ENCODE measurements at regions not wholly inside any gene's neighbourhood (a gene's known extent, or its start where the extent isn't known, plus 50 kb on each side); places are given as distances from the start of the nearest gene placed in this dataset.

DNA sequence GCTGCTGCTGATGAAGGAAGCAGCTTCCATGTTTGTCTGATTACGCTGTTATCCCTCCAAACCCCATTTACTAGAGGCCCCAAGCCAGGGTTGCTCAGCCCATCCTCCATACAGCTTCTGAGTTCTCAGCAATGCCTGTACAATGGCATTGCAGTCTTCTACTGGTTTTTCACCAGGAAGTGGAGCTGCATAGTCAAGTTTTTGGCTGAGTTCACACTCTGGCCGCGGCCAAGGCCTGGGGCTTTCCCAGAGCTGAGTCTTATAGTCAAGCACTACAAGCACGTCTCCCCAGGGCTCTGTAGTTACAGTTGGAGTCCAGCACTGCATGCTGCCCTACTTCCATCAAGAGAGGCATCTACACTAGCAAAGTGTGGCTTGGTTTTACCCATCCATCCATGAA lies 182.5 kb downstream of the POU4F1 start:
- DNase-seq: no peak

DNA sequence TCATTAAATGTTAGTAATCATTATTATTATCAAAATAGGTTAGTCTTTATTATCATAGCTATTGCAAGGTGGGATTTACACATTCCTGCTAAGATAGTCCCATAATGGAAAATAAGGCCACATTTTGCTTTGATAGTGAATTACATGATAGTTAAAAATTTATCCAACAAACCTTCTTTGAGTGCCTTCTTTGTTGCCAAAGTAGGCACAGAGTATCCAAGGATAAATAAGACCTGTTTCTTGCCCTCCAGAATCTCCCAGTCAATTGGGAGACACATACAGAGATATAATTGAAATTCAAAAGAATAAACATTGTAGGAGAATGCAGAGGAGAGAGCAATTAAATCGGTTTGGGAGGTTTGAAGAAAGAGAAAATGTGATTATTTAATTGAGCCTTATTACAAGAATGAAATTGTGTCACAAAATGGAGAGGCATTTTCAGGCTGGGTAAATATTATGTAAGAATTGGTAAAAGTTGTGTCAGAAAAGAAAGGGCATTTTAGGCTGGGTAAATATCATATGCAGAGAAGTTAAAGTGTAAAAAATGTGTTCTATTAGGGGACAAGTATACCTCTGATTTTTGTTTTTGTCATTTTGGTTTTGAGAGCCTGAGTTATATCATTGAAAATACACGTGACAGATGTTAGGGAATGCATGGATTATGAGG lies 189.3 kb downstream of the POU4F1 start:
- DNase-seq: no peak

DNA sequence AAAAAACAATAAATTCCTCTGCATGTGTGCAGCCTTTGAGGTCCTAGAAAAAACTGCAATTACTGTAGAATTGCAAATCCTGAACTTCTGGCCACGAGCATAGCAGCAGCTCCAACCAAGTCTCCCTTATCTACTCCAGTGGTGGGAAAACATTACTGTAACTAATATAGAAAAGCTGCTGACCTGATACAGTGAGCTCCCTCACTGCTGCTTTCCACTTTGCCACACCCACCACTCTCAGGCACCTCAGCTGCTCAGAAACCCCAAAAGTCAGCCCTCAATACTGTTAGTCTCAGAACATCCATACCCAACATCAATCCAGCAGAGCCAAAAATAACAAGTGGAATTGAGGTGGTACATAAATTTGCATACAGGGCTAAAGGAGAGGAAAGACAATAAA lies 192.5 kb downstream of the POU4F1 start:
- DNase-seq: no peak

DNA sequence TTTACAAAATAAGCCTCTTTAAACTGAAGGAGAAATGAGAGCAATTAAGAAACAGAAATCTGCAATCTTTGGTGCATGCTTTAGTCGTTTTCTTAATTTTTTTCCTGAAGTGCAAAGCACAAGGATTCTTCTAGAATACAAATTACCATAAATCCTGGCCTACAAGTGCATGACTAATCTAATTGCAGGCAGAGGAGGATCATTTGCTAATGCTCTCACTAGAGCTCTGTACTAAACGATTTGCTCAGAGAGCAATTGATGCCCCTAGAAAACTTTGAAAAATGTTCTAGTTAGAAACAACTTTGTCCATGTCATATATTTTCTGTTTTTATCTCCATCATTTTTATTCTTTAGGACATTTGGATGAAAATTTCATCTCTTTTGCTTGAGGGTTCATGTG lies 193.2 kb downstream of the POU4F1 start:
- DNase-seq: no peak

DNA sequence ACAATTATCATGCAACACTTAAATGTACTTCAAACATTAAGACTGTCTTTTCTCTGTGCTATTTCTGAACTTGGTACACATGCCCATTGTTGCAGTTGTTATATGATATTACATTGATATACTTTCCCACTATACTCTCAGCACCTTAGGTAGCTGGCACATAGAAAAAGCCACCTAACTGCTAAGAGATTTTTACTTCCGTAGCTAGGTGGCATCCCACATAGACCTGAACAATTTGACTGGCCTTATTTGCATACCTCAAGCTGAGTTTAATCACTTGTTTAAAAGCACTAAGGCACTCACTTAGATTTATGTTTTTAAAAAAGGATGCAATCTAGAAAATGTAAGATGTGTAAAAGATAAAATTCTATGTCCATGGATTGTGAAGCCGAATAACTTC lies 194.2 kb downstream of the POU4F1 start:
- DNase-seq: no peak

DNA sequence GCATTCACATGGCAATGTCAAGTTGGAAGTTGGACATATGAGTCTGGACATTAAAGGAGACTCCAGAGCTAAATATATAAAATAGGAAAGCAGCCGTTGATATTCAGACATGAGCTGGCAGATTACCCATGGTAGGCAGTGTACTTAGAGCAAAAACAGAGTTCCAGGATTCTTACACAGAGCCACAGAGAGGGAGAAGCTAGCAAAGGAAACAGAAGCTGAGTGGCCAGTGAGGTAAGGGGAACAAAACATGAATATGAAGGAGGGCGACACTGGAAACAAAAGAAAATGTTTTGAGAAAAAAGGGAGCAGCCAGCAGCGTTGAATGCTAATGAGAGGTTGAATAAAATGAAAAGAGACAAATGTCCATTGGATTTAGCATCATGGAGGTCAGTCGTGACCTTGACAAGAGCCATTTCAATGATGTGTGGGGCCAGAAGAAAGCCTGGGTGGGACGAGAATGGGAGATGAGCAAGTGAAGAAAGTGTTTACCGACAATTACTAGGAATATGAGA lies 198.4 kb downstream of the POU4F1 start:
- no peak for DNase-seq

DNA sequence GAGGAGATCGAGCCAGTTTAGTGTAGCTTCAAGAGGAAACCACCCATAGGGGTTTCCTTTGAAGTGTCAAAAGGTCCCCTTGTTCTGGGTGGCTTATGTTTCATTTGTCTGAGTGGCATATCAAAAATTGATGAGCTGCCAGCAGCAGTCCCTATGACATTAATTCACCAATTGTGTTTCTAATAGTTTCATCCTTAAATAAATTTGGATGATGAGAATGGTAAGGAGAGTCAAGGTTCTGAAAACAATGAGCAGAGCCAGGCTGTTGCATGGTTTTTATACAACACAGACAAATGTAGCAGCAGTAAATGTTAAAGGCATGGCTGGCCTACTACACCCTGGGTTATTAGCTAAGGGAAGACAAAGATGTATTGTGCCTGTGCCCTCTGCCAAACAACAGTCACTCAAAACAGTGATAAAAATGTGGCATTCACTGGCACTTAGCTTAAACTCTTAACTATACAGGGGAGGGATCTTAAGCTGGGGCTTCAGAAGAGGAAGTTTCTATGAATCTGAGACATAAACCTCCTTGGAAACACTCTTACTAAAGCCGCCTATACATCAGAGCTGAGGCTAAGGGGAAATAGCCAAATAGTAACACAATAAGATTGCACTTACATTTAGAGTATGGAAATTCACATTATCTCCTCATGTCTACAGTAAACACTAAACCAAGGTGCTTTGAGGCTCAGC lies 200.5 kb downstream of the POU4F1 start:
- DNase-seq: no peak

DNA sequence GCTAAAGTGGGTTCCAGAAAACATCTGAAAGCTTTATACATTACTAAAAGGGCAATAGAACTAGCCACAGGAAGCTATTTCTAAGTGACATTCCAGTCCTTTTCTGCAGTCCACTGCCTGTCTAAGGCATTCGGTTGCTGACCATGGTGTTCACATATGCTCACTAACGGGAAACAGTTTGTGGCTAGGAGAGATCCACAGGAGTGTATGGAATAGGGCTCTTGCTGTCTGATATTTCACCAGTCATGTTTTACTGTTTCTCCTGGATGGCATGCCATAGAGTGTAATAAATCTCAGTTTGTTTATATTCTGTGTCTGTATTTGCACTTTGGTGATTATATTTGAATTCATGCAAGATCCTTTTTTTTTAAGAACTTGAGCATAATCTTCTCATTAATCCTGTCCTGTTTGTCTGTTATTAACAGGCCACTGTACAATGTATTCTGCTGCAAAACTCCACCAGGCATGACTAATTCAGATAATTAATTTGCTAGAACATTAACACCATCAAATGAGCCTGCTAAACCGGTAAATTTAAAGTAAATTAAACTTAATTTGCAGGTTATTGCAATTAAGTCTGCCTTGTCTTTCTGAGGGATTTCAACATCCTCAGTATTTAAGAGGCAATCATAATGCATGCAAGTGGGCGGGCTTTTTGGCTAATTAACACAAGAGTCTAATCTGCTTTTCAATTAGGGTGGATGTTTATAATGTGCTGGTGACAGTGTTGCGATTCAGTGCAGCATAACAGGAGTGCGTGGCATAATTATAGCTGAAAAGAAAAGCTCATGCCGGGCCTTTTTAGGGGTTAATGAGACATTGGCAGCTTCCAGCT lies 201.3 kb downstream of the POU4F1 start:
- no peak for DNase-seq

DNA sequence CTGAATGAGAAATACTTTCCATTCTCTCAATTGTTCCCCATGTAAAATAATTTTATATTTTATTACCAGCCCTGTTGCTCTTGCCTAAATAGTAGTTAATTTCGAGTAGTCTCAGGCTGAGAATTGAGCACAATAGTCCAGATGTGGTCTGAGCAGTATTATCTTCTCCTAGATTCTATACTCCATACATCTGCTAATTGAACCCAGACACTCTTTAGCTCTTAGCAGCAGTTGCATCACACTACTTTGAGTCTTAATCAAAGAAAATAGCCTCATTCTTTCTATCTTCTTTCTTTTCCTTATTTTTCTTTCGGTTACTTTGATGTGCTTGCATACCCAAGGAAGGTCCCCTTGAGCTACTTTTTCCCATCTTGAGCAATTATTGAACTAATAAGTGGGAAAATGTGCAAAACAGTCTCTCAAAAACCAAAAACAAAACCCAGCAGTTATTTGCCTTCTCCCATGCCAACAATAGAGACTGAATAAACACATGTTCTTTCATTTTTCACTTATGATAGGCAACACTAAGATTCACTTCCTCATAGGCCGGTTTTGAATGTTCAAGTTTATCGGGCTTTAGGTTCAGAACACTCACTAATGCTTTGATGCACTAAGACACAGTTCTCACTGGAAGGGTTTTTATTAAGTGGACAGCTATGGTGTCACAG lies 204.5 kb downstream of the POU4F1 start:
- no peak for DNase-seq

DNA sequence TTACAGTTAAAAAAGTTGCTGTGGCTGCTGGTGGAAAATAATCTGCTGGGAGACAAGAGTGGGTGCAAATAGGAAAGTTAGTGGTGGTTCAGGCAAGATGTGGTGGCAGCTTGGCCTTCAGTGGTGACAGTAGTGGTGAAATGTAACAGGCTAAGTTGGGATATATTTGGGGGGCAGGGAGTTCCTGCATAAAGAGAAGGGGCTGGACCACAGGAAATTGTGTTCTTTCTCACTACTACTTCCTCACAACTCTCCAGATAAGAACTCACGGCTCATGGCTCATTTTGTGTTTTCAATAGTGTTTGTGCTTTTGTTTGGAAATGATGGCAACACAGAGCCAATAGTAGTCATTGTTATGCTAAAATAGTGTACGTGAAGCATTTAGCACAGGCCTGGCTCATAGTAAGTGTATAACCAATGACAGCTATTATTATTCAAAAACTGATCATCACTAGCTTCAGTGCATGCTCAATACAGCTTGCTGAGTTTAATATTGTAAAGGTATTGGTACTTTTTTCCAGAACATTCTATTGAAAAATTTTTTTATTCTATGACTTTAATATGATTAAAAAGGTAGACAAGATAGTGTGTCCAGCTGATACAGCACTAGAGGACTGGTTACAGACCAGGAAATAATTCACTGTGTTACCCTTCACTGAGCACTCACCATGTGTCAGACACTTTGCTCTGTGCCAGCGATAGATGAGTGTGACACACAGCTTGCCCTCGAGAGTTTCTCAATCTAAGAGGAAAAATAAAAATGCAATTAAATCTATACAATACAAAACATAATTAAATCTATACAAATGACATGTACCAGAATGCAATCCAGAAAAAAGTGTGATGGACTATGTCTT lies 209.8 kb downstream of the POU4F1 start:
- DNase-seq: no peak

DNA sequence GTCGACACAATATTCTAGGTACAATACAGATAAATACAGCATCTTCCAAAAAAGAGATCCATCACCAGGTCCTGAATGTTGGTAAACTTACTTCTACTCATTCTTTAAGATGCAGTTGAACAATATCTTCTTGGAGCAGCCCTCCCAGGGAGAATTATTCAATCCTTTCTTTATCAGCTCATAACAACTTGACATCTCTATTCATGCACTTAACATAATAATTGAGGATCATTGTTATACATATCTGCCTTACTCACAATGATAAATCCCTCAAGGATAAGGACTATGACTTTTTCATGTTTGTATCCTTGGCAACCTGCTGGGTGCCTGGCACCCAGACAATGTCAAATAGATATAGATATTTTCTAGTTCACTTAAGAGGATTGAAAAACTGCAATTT lies 219.5 kb downstream of the POU4F1 start:
- DNase-seq: no peak

DNA sequence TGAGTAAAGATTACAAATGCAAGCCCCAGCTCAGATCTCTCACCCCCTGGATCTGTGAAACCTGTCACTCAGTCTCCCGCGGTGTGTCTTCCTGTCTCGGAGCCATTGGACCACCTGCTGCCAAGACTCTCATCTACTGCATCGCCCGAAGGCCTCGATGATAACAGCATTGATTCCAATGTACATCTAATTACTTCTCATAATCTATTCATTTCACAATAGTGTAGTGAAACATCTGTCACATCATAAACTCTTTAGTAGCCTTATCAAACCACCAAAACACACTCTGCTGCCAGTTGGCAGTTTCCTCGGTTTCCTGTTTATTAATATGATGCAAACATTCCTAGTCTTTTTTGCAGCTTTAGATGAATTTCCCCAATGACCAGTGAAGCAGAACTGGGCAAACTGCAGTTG lies 220.3 kb downstream of the POU4F1 start:
- DNase-seq: no peak

DNA sequence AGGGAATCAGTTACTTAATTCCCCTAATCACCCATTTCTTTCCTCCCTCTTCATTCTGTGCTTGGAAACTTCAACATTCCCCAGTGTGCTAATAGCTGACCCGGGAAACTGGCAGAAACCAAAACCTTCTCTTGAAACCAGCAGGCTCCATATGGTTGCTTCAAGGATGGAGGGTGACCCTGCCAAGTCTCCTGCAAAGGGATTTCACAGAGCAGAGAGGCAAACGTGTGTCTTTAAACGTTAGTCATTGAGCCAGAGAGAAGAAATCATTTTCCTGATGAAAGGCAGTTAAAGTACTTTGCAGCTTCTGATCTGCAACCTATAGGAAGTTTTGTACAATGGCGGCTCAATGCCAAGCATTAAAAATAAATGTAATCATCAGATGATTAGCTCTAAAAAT lies 220.9 kb downstream of the POU4F1 start:
- no peak for DNase-seq

DNA sequence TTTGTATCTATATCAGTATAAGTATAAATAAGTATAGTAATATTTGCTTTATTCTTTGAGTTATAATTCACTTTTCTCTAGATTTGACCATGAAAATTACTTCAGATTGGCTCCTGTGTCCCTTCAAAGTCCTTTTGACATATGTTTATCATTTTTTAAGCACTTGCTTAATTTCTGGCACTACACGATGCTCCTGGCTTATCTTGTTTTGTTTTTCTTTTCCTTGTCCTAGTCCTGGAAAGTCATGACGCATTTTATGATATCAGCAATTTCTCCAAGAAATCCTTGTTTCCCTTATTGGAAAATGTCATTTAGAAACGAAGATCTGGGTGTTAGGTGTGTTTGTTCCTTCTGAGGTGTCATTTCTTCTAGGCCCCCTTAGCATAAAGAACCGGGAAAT lies 226.5 kb downstream of the POU4F1 start:
- no peak for DNase-seq

DNA sequence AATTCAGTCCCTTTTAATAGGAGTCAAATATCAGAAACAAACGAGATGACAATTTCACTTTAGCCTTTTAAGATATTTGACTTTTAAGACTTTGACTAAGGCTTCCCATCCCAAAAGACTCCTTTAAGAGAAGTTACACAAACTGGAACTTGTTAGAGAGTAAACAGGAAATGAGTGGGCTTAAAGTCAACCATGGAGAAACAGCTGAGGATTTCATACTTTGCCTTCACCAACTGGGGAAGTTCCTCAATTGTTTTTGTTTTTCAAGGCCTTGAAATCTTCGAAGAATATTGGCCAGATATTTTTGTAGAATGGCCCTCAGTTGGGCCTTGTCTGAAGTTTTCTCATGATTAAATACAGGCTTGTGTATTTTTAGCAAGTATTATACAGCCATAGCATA lies 227.3 kb downstream of the POU4F1 start:
- DNase-seq: no peak

DNA sequence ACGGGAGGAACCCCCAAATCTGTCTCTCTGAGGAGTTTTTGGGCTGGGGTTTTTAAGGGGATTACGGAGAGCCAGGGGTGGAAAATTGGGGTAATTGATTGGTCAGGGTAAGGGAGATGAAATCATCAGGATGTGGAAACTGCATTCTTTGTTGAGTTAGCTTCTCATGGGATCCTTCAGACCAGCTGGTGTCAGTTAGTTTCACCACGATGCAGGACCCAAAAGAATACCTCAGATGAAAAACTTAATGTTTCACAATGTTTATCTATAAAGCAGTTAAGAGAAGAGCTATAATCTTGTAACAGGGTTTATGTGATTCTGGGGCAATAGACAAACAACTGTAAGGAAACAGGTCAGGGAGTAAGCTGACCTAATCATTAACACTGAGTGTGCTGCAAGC lies 230.8 kb downstream of the POU4F1 start:
- no peak for DNase-seq

DNA sequence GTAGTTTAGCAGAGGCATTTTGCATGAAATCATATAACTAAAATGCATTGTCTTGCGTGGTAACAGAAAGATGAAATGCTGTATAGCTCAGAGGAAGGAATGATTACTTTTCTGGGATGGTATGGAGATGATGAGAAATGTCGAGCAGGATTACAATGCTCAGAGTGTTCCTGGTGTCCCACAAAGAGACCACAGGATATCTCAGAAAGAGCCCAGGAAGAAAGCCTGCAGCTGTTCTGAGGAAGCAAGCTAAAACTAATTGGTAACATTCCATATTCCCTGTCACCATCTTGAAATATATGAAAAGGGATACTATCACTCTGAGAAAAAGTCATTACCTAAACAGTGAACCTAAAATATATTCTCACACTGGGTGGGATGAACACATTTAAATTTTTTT lies 233.1 kb downstream of the POU4F1 start:
- DNase-seq: no peak

DNA sequence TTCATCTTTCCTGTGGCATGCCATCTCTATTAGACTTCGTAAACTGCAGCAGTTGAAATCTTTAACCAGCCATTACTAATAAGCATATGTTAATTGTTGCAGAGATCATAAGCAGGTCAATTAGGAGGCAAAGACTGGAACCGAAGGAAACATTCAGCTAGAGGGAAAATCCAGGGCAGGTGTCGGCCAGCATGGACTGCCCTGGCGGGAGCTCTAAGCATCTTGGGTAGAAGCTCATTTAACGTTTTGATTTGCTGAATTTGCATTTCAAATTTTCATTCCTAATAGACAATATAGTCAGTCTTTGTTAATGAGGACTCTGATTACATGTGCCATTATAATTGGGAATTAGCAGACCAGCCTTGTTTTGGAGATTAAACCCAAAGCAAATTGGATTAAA lies 238.6 kb downstream of the POU4F1 start:
- DNase-seq: no peak

DNA sequence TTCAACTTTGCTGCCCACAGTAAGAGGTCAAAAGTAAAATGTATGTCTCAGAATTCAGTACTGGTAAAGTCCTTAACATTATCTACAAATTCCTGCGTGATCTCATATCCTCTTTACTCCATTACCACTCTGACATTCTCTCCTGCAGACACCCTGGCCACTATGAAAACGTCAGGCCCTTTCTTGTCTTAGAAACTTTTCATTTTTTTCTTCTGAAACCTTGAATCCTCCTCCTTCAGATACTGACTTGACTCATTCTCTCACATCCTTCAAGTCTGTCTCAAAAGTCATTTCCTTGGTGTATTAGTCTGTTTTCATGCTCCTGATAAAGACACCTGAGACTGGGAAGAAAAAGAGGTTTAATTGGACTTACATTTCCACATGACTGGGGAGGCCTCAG lies 262.3 kb downstream of the POU4F1 start:
- DNase-seq: no peak

DNA sequence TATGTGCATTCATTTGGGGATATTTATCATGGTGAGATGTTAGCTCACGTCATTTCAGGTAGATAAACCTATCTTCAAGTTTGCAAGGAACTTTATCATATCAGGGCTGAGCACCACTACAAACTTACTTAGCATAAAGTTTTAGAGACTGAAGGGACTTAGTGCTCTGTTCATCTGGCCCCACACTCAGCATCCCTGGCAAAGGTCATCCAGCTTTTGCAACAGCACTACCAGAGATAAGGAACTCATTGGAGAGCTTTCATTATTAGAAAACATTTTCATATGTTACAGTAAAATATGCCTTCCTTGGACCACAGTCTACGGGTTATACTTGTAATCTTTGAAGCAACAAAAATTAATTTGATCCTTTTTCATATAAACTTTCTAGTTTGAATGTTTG lies 263.4 kb downstream of the POU4F1 start:
- DNase-seq: no peak

DNA sequence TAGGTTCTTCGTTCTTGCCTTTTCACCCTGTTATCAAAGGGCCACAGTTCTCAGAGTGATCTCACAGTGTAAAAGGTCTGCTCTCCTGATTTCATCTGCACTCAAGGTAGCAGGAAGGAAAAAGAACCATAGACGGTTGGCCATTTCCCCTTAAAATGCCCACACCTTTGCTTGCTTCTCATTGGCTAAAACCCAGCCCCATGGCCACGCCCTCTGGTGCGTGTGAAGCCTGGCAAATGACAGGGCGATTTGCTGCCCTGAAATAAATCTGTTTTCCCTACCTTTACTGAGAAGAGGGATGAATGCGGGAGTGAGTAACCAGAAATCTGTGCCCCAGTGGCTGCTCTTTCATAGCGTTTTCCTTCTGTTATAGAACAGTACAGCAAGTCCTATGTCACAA lies 269.3 kb downstream of the POU4F1 start:
- DNase-seq: no peak

DNA sequence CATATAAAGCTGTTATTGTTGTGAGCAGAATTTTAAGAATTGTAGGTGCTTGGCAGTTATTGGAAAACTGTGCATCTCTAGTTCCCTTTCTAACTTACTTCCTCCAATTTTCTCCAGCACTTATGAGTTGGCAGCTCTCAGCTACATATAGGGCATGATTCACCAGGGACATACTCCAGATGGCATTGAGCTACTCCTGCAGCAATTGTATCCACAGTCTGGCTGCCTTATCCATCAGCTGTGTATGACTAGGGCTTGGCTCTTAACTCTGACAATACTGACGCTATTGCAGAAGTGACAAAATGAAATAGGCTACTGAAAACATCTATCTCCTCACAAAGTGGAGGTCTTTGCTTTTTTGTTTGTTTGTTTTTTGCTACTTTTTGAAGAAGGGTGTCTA lies 276.7 kb downstream of the POU4F1 start:
- DNase-seq: no peak
